Memory B cell (primary cell): ENCODE measurements at regions not wholly inside any gene's neighbourhood (a gene's known extent, or its start where the extent isn't known, plus 50 kb on each side); places are given as distances from the start of the nearest gene placed in this dataset.
A peak's percentile ranks its signal among the peaks of the same experiment; 100 is the strongest.

Source experiments
- ATAC-seq: fragments of 150-1000 bp; cut with Tn5 transposase; 2 replicates; pipeline ENCODE4 v1.10.0; 2021; ENCODE audit warnings: low read depth, mild to moderate bottlenecking, moderate library complexity
- DNase-seq, 2 donors: peaks; one replicate each; pipeline ENCODE4 v3.0.0; 2022; ENCODE audit warnings: low spot score in 2 of 2
- H3K27ac Mint-ChIP-seq: one replicate; pipeline ENCODE4 v1.8.0; 2022; ENCODE audit warnings: mild to moderate bottlenecking, moderate library complexity, mixed read lengths
- H3K27me3 Mint-ChIP-seq: one replicate; pipeline ENCODE4 v1.8.0; 2022; ENCODE audit warnings: mixed read lengths
- H3K36me3 Mint-ChIP-seq: one replicate; pipeline ENCODE4 v1.8.0; 2022; ENCODE audit warnings: mild to moderate bottlenecking, mixed read lengths
- H3K4me1 Mint-ChIP-seq: one replicate; pipeline ENCODE4 v1.8.0; 2022; ENCODE audit warnings: mixed read lengths
- H3K4me3 Mint-ChIP-seq: one replicate; pipeline ENCODE4 v1.8.0; 2022; ENCODE audit warnings: mild to moderate bottlenecking, moderate library complexity, mixed read lengths
- H3K9me3 Mint-ChIP-seq: one replicate; pipeline ENCODE4 v1.8.0; 2022; ENCODE audit warnings: mixed read lengths

- H3K4me3 Mint-ChIP-seq = no peak overlapping the region
- H3K36me3 Mint-ChIP-seq = no peaks in the 10 kb centered on the region
- ATAC-seq (no peak), DNase-seq (no peak)
- no peaks in the 10 kb centered on the region for H3K4me1 Mint-ChIP-seq
- H3K27me3 Mint-ChIP-seq = no peaks in the 10 kb centered on the region
- peaks cover 1% of the 10 kb centered on the region for H3K9me3 Mint-ChIP-seq
- H3K27ac Mint-ChIP-seq = no peak overlapping the region
Measured at GRCh38 chr12:126061777-126062176, 996.5 kb downstream of the AACS start.

DNA sequence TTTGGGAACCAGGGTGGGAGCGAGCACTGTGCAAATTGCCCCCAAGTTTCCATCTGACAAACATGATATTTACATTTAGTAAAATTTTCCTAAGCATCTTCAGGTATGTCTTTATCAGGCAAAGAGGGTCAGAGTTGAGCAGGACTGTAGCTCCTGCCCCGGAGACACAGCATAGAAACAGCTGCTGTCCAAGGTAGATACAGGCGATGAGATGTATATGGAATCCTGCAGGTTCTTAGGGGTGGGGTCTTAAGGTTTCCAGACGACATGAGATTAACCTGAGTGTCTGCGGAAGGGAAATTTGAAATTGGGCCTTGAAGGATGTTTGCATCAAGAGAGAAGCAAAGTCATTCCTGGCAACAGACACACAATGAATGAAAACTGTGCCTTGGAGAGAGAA lies 998.8 kb downstream of the AACS start:
- no peaks in the 10 kb centered on the region for H3K27me3 Mint-ChIP-seq
- no peak overlapping the region for H3K4me3 Mint-ChIP-seq
- peaks cover 1% of the 10 kb centered on the region for H3K9me3 Mint-ChIP-seq
- H3K27ac Mint-ChIP-seq = no peak overlapping the region
- DNase-seq (no peak), ATAC-seq (no peak)
- H3K36me3 Mint-ChIP-seq = no peaks in the 10 kb centered on the region
- H3K4me1 Mint-ChIP-seq = no peaks in the 10 kb centered on the region

- Mint-ChIP-seq H3K9me3 (peaks cover 13% of the 10 kb centered on the region), H3K36me3 (peaks cover 2% of the 10 kb centered on the region), H3K4me3 (no peak overlapping the region), H3K27ac (no peak overlapping the region), H3K4me1 (no peaks in the 10 kb centered on the region), H3K27me3 (no peaks in the 10 kb centered on the region)
- ATAC-seq (no peak), DNase-seq (no peak)
Measured at GRCh38 chr12:126067626-126068329, 1002.5 kb downstream of the AACS start.

DNA sequence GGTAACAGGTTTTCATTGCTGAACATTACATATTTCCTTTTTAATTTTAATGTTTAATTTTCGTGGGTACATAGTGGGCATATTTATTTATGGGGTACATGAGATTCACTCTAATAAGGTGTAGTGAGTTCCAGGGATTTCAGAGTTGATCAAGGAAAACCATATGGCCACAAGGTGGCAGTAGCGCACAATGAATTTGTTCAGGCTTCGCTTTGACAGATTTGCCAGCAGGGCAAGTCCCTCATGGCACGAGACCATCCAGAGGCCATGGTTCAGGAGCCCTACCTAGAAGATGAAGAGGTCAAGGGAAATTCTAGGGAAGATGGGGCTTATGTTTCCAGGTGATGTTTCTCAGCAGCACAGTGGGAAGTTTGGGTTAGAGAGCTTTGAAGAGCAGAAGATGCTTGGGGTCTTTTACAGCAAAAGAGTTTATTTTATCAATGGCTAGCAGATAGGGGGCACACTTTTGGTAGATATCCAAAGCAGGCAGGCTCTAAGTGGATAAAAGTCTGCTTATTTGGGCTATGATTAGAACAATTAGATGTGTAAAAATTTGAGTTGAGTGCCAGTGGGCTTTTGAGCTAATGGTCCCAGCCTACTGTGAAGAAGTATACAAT lies 1004.4 kb downstream of the AACS start:
- Mint-ChIP-seq H3K27ac (no peak overlapping the region), H3K4me1 (no peaks in the 10 kb centered on the region), H3K36me3 (peaks cover 2% of the 10 kb centered on the region), H3K9me3 (peaks cover 16% of the 10 kb centered on the region), H3K27me3 (no peaks in the 10 kb centered on the region), H3K4me3 (no peak overlapping the region)
- ATAC-seq = no peak
- DNase-seq = peak; percentile 13 to 19

DNA sequence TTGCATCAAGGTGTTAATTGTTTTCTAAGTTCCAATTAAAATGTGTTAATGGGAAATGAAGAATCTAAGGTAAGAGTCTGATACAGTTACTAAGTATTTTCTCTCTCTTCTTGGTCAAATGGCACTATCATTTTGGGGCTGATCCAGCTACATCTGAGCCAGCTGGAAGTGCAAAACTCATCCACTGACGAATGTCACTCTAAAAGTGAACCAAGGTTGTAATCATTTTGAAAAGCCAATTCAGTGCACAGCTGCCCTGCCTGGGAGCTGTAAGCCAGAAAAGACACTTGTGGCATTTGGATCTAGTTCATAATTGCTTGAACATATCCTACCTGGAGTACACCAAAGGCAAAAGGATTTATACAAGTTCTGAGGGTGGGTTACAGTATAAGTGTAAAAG lies 1011.3 kb downstream of the AACS start:
- DNase-seq = no peak
- ATAC-seq = no peak
- Mint-ChIP-seq H3K27ac (no peak overlapping the region), H3K9me3 (peaks cover 4% of the 10 kb centered on the region), H3K4me1 (no peaks in the 10 kb centered on the region), H3K27me3 (peaks cover 3% of the 10 kb centered on the region), H3K4me3 (no peak overlapping the region), H3K36me3 (no peaks in the 10 kb centered on the region)

DNA sequence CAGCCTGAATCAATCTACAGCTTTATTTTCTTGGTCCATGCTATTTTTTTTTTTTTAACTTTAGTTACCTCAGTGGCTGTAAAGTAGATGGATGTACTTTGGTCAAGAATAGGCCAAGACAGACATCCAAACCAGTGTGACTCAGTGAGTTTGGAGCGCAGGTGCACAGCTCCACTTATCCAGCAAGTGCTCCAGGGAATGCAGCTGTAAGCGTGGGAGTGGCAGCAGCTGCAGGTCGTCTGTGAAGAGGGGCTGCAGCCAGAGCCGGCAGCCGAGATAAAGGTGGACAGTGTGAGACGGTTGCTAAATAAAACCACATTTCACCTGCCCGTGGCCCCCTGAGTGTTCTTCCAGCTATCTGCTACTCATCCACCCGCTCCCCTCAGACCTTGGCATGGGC lies 1018.7 kb downstream of the AACS start:
- no peaks in the 10 kb centered on the region for H3K27me3 Mint-ChIP-seq
- no peak for ATAC-seq
- DNase-seq = no peak
- no peak overlapping the region for H3K4me3 Mint-ChIP-seq
- H3K4me1 Mint-ChIP-seq = no peaks in the 10 kb centered on the region
- H3K36me3 Mint-ChIP-seq = no peaks in the 10 kb centered on the region
- H3K27ac Mint-ChIP-seq = no peak overlapping the region
- peaks cover 5% of the 10 kb centered on the region for H3K9me3 Mint-ChIP-seq

DNA sequence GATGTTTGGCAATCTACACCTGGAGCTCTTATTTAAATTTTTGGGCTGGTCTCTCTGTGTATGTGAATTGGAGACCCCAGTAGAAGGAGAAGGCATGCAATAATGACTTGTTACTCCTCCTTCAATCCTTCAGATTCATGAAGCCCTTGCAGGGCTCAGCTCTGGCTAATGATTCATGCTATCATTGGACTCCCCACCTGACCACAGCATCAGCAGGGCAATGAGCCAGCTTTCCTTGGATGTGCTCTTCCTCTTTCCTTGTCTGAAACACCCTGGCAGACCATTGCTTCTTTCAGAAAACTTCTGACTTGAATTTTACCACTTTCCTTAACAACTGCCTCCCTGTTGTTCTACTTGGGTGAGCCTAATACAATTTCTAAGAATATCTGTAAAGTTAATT lies 1019.2 kb downstream of the AACS start:
- Mint-ChIP-seq H3K27me3 (no peaks in the 10 kb centered on the region), H3K36me3 (no peaks in the 10 kb centered on the region), H3K4me3 (no peak overlapping the region), H3K4me1 (no peaks in the 10 kb centered on the region), H3K9me3 (peaks cover 5% of the 10 kb centered on the region), H3K27ac (no peak overlapping the region)
- DNase-seq (no peak), ATAC-seq (no peak)

DNA sequence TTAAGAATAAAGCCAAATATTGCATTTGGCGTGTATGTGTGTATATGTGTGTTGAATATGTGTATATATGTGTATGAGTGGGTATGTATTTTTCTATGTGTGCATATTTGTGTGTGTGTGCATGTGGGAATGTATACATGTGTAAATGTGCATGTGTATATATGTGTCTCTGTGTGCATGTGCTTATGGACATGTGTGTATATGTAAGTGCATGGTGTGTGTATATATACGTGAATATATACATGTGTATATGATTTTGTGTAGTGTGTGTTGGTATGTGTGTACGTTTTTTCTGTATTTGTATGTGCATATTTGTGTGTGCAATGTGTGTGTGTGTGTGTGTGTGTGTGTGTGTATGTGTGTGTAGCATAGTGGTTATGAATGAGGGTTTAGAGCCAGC lies 1021.0 kb downstream of the AACS start:
- Mint-ChIP-seq H3K4me1 (no peaks in the 10 kb centered on the region), H3K4me3 (no peak overlapping the region), H3K27ac (no peak overlapping the region), H3K9me3 (peaks cover 8% of the 10 kb centered on the region), H3K36me3 (no peaks in the 10 kb centered on the region), H3K27me3 (no peaks in the 10 kb centered on the region)
- ATAC-seq (no peak), DNase-seq (no peak)

GRCh38 chr12:126087692-126088091 lies 1022.5 kb downstream of the AACS start:
- Mint-ChIP-seq H3K36me3 (no peaks in the 10 kb centered on the region), H3K27me3 (no peaks in the 10 kb centered on the region), H3K9me3 (peaks cover 10% of the 10 kb centered on the region), H3K4me1 (no peaks in the 10 kb centered on the region), H3K4me3 (no peak overlapping the region), H3K27ac (no peak overlapping the region)
- ATAC-seq = no peak
- DNase-seq = no peak

DNA sequence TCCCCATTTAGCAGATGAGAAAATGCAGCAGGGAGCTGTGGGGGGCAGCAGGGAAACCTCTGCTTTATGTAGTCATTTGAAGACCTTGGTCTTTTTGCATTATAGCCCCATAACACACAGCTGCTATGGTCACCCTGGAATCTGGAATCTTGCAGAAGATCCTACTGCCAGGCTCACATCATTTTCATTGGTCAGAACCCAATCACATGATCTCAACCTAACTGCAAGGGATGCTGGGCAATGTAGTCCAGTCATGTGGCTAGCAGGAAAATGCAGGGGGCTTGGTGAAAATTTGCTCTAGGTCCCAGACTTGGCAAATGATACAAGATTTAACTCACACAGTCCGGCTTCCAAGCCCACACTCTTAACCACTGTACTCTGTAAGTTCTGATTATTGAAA lies 1028.7 kb downstream of the AACS start:
- ATAC-seq (no peak), DNase-seq (no peak)
- no peak overlapping the region for H3K27ac Mint-ChIP-seq
- H3K27me3 Mint-ChIP-seq = no peaks in the 10 kb centered on the region
- no peaks in the 10 kb centered on the region for H3K36me3 Mint-ChIP-seq
- no peaks in the 10 kb centered on the region for H3K4me1 Mint-ChIP-seq
- H3K9me3 Mint-ChIP-seq = peaks cover 9% of the 10 kb centered on the region
- H3K4me3 Mint-ChIP-seq = no peak overlapping the region

- Mint-ChIP-seq H3K9me3 (peaks cover 8% of the 10 kb centered on the region), H3K36me3 (no peaks in the 10 kb centered on the region), H3K4me3 (no peak overlapping the region), H3K27me3 (no peaks in the 10 kb centered on the region), H3K27ac (no peak overlapping the region), H3K4me1 (no peaks in the 10 kb centered on the region)
- ATAC-seq (no peak), DNase-seq (no peak)
Measured at GRCh38 chr12:126095748-126096510, 1030.7 kb downstream of the AACS start.

- Mint-ChIP-seq H3K9me3 (peaks cover 2% of the 10 kb centered on the region), H3K36me3 (no peaks in the 10 kb centered on the region), H3K27ac (no peak overlapping the region), H3K4me1 (no peaks in the 10 kb centered on the region), H3K27me3 (peaks cover 3% of the 10 kb centered on the region), H3K4me3 (no peak overlapping the region)
- DNase-seq (no peak), ATAC-seq (no peak)
Measured at GRCh38 chr12:126106706-126107105, 1041.5 kb downstream of the AACS start.

DNA sequence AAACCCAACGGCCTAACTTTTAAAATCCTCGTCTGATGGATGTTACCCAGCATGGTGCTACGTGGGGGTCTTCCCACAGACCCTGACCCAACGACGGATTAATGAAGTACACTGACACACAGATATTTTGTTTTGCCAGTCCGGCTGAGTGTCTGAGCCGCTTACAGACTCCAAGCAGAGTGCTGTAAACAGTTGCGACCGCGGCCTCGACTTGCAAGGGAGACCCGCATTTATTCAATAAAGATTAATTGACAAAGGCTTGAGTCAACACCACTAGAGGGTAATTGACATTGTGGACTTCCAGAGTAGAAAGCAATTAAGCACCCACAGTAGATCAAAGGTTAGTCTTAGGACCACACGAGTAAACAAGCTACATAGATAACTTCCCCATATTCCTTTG lies 1042.4 kb downstream of the AACS start:
- H3K27ac Mint-ChIP-seq = no peak overlapping the region
- H3K9me3 Mint-ChIP-seq = peaks cover 2% of the 10 kb centered on the region
- ATAC-seq (no peak), DNase-seq (no peak)
- no peaks in the 10 kb centered on the region for H3K4me1 Mint-ChIP-seq
- no peak overlapping the region for H3K4me3 Mint-ChIP-seq
- H3K36me3 Mint-ChIP-seq = no peaks in the 10 kb centered on the region
- peaks cover 1% of the 10 kb centered on the region for H3K27me3 Mint-ChIP-seq

DNA sequence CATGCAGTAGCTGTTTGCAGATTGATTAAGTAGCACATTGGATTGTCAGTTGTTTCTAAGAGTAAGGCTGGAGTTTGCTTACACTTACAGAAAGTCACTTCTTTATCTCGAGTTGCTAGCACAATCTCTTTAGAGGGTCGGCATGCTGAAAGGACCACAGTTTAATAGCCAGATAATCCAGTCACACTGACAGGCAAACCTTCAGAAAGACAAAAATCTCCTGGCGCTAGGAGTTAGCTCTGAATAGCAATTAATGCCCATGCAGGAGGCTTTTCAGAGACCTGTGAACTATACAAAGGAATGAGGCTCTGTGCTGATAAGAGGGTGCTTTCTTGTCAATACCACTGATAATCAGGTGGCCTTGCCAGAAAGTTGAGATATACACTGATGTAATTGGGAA lies 1043.0 kb downstream of the AACS start:
- peaks cover under 1% of the 10 kb centered on the region for H3K27me3 Mint-ChIP-seq
- no peaks in the 10 kb centered on the region for H3K36me3 Mint-ChIP-seq
- peaks cover 2% of the 10 kb centered on the region for H3K9me3 Mint-ChIP-seq
- ATAC-seq (no peak), DNase-seq (no peak)
- no peak overlapping the region for H3K4me3 Mint-ChIP-seq
- no peak overlapping the region for H3K27ac Mint-ChIP-seq
- H3K4me1 Mint-ChIP-seq = no peaks in the 10 kb centered on the region
